HUES48 (cell line): ENCODE measurements at regions not wholly inside any gene's neighbourhood (a gene's known extent, or its start where the extent isn't known, plus 50 kb on each side); places are given as distances from the start of the nearest gene placed in this dataset.
A peak's percentile ranks its signal among the peaks of the same experiment; 100 is the strongest.
"Not testable (repeated sequence)": the region's sequence is repeated elsewhere in the genome, so short reads cannot be mapped to it uniquely, and the experiment has no call there.

Experiments
- H3K27ac ChIP-seq: one replicate; pipeline ENCODE4 v1.7.0; 2013; ENCODE audit warnings: low read depth, low read length, inconsistent platforms
- H3K27me3 ChIP-seq: 2 replicates; pipeline ENCODE4 v1.6.1; 2013; ENCODE audit warnings: mild to moderate bottlenecking, low read length; ENCODE audit not compliant: control insufficient read depth, insufficient read depth
- H3K36me3 ChIP-seq: 2 replicates; pipeline ENCODE4 v1.6.1; 2013; ENCODE audit warnings: low read length; ENCODE audit not compliant: control insufficient read depth, insufficient read depth
- H3K4me1 ChIP-seq: 2 replicates; pipeline ENCODE4 v1.6.1; 2013; ENCODE audit warnings: mild to moderate bottlenecking, low read length; ENCODE audit not compliant: control insufficient read depth, insufficient read depth
- H3K4me3 ChIP-seq: 2 replicates; pipeline ENCODE4 v1.5.1; 2013; ENCODE audit warnings: mild to moderate bottlenecking, low read depth, low read length
- H3K9ac ChIP-seq: 2 replicates; pipeline ENCODE4 v1.6.1; 2013; ENCODE audit warnings: mild to moderate bottlenecking, low read depth, low read length, moderate library complexity
- H3K9me3 ChIP-seq: 2 replicates; pipeline ENCODE4 v1.6.1; 2013; ENCODE audit warnings: low read length; ENCODE audit not compliant: control insufficient read depth, insufficient read depth

DNA sequence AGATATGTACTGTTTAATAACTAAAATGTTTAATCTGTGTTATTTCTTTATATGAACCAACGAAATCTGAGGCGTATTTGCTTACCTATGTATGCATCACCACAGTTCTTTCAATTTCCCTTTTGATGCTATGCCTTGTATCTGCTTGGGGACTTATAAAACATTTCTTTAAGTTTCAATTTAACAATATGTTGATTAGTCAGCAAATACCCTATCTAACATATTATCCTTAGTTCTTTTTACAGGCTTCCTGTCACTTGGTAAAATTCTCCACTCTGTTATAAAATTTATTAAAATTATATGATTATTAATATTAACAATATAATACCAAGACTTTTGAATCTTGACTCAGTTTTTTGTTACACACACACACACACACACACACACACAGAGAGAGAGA, 174.3 kb downstream of the CPS1 start:
- no peak overlapping the region for H3K9ac ChIP-seq
- H3K27me3 ChIP-seq: no peaks in the 10 kb centered on the region
- no peaks in the 10 kb centered on the region for H3K36me3 ChIP-seq
- no peaks in the 10 kb centered on the region for H3K4me1 ChIP-seq
- H3K27ac ChIP-seq: no peak overlapping the region
- no peak overlapping the region for H3K4me3 ChIP-seq
- H3K9me3 ChIP-seq: no peaks in the 10 kb centered on the region

DNA sequence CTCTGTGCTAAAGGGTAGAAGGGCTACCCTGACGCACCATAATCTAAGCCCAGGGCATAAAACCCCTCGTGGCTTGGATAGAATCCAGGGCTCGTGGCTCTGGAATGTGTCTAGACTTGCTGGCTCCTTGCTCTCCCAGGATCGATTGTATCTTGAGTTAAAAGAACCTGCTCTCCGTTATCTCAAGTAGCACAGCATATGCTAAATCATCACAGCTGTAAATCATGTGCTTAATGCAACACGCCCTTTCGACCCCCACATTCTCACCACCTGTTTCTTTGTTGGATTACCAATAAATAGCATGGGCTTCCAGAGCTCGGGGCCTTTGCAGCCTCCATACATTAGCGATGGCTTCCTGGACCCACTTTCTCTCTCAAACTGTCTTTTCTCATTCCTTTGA, 190.4 kb downstream of the CPS1 start:
- not testable (repeated sequence) for H3K4me1 ChIP-seq, H3K9ac ChIP-seq, H3K36me3 ChIP-seq, H3K27ac ChIP-seq, H3K9me3 ChIP-seq, H3K27me3 ChIP-seq, H3K4me3 ChIP-seq

DNA sequence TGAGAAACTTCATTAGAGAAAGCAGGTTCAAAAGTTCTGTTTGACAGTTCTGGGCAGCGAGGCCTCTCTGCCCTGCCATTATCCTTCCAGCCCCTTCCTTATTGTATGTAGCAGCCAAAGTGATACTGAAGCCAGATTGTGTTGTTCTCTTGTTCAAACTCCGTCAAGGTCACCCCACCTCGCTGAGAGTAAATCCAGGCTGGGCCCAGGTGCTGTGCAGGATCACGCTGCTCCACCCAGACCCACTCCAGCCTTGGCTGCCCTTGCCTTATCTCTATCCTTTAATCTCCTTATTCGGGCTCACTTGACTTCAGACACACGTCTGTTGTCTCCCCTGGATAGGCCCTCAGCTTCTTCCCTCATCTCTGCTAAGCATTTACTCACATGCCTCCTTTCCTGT, 196.1 kb downstream of the CPS1 start:
- no peak overlapping the region for H3K27ac ChIP-seq
- no peaks in the 10 kb centered on the region for H3K36me3 ChIP-seq
- no peaks in the 10 kb centered on the region for H3K9me3 ChIP-seq
- no peaks in the 10 kb centered on the region for H3K27me3 ChIP-seq
- H3K9ac ChIP-seq: no peak overlapping the region
- no peaks in the 10 kb centered on the region for H3K4me1 ChIP-seq
- no peak overlapping the region for H3K4me3 ChIP-seq

GRCh38 chr2:210753386-210753785, 197.0 kb downstream of the CPS1 start:
- no peaks in the 10 kb centered on the region for H3K36me3 ChIP-seq
- no peaks in the 10 kb centered on the region for H3K4me1 ChIP-seq
- H3K27me3 ChIP-seq: no peaks in the 10 kb centered on the region
- no peak overlapping the region for H3K27ac ChIP-seq
- no peak overlapping the region for H3K9ac ChIP-seq
- H3K9me3 ChIP-seq: no peaks in the 10 kb centered on the region
- no peak overlapping the region for H3K4me3 ChIP-seq

DNA sequence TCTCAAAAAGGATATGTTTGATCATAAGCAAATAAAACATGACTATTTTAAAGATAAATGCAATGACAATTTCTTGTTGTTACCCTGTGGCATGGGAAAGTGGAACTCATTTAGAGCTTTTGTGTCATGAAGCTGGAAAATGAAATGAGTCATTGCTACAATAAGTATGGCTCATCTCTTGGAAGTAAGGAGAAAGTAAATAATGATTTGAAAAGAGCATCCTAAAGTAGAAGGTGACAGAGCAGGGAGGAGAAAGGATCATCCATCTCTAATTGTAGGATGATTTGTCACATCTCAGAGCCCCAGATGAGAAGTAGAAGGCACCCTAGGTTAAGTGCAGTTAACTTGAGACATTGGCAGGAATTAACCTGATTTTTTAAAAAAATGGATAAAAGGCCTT, 200.5 kb downstream of the CPS1 start:
- no peaks in the 10 kb centered on the region for H3K9me3 ChIP-seq
- no peaks in the 10 kb centered on the region for H3K36me3 ChIP-seq
- no peak overlapping the region for H3K27ac ChIP-seq
- no peaks in the 10 kb centered on the region for H3K4me1 ChIP-seq
- no peak overlapping the region for H3K9ac ChIP-seq
- H3K4me3 ChIP-seq: no peak overlapping the region
- H3K27me3 ChIP-seq: no peaks in the 10 kb centered on the region

GRCh38 chr2:210762604-210763588, 206.5 kb downstream of the CPS1 start:
- Histone ChIP-seq H3K27ac (peak overlapping the region; percentile 65), H3K36me3 (no peaks in the 10 kb centered on the region), H3K9ac (no peak overlapping the region), H3K9me3 (no peaks in the 10 kb centered on the region), H3K4me1 (peaks cover 26% of the 10 kb centered on the region), H3K4me3 (peak overlapping the region; percentile 8; the same call in 1 of the 2 replicates), H3K27me3 (no peaks in the 10 kb centered on the region)

GRCh38 chr2:210768329-210768910, 212.0 kb downstream of the CPS1 start:
- Histone ChIP-seq H3K4me3 (no peak overlapping the region), H3K27me3 (no peaks in the 10 kb centered on the region), H3K9me3 (no peaks in the 10 kb centered on the region), H3K9ac (no peak overlapping the region), H3K4me1 (peaks cover 16% of the 10 kb centered on the region), H3K27ac (no peak overlapping the region), H3K36me3 (no peaks in the 10 kb centered on the region)

DNA sequence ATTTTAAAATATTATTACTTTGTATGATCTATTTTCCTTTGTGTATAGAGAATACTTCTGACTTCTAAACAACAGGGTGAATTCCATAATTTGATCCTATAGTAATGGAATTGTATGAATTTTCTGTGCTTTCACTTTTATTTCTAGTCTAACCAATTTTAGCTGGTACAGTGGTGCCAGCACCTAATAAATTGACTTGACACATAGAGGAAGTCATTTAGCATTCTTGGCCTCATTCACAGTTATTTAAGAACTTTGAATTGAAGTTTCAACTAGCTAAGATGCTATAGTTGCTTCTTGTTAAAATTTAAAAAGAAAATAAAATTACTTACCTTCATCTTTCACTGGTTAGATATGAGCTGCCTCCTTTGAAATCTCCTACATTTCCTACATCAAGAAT, 220.4 kb downstream of the CPS1 start:
- H3K4me3 ChIP-seq: no peak overlapping the region
- no peaks in the 10 kb centered on the region for H3K9me3 ChIP-seq
- H3K27me3 ChIP-seq: no peaks in the 10 kb centered on the region
- no peaks in the 10 kb centered on the region for H3K4me1 ChIP-seq
- H3K27ac ChIP-seq: no peak overlapping the region
- H3K36me3 ChIP-seq: no peaks in the 10 kb centered on the region
- H3K9ac ChIP-seq: no peak overlapping the region

GRCh38 chr2:210782222-210782621, 225.8 kb downstream of the CPS1 start:
- H3K9me3 ChIP-seq: no peaks in the 10 kb centered on the region

GRCh38 chr2:210787831-210788230, 231.4 kb downstream of the CPS1 start:
- not testable (repeated sequence) for H3K36me3 ChIP-seq, H3K4me3 ChIP-seq, H3K27ac ChIP-seq, H3K9me3 ChIP-seq, H3K9ac ChIP-seq, H3K27me3 ChIP-seq, H3K4me1 ChIP-seq

More at GRCh38 chr2:210782222-210782621, 225.8 kb downstream of the CPS1 start:
- Histone ChIP-seq H3K9ac (no peak overlapping the region), H3K27me3 (no peaks in the 10 kb centered on the region), H3K4me3 (no peak overlapping the region), H3K27ac (no peak overlapping the region), H3K4me1 (no peaks in the 10 kb centered on the region), H3K36me3 (no peaks in the 10 kb centered on the region)

- Histone ChIP-seq H3K9me3 (no peaks in the 10 kb centered on the region), H3K36me3 (no peaks in the 10 kb centered on the region), H3K9ac (no peak overlapping the region), H3K27me3 (no peaks in the 10 kb centered on the region), H3K27ac (no peak overlapping the region), H3K4me1 (no peaks in the 10 kb centered on the region), H3K4me3 (no peak overlapping the region)
Observed at GRCh38 chr2:210792000-210792399, 235.6 kb downstream of the CPS1 start.
